ENCODE measurements at regions not wholly inside any gene's neighbourhood (a gene's known extent, or its start where the extent isn't known, plus 50 kb on each side); places are given as distances from the start of the nearest gene placed in this dataset.

- Histone ChIP-seq H3K4me1 (ENCODE audit: control insufficient read depth, insufficient read depth, low read length, poor library complexity, severe bottlenecking) (no peaks in the 10 kb centered on the region), H3K36me3 (ENCODE audit: control insufficient read depth, insufficient read depth, low read length) (no peaks in the 10 kb centered on the region), H3K4me3 (ENCODE audit: extremely low read depth, insufficient read depth, low read length, poor library complexity, severe bottlenecking) (no peak overlapping the region), H3K9me3 (ENCODE audit: control insufficient read depth, low read length) (no peaks in the 10 kb centered on the region), H3K27ac (ENCODE audit: low read depth, low read length, severe bottlenecking) (no peak overlapping the region)
- 86% methylated on average over 1 of the region's 2 CpGs; no CpG with 5 or more reads in 1 of the 2 experiments for WGBS, 2 experiments (ENCODE audit: insufficient coverage in 2 of 2)
Observed at GRCh38 chr15:70222606-70223005, 124.9 kb upstream of the TLE3 start.

GRCh38 chr15:70220490-70221096 is 122.9 kb upstream of the TLE3 start:
- WGBS, 2 experiments (ENCODE audit: insufficient coverage in 2 of 2), result 88 to 90% methylated on average over 4 of the region's 6 CpGs
- Histone ChIP-seq H3K27ac (ENCODE audit: low read depth, low read length, severe bottlenecking) (no peak overlapping the region), H3K36me3 (ENCODE audit: control insufficient read depth, insufficient read depth, low read length) (no peaks in the 10 kb centered on the region), H3K4me1 (ENCODE audit: control insufficient read depth, insufficient read depth, low read length, poor library complexity, severe bottlenecking) (no peaks in the 10 kb centered on the region), H3K4me3 (ENCODE audit: extremely low read depth, insufficient read depth, low read length, poor library complexity, severe bottlenecking) (no peak overlapping the region), H3K9me3 (ENCODE audit: control insufficient read depth, low read length) (no peaks in the 10 kb centered on the region)

GRCh38 chr15:70219966-70220365 is 122.2 kb upstream of the TLE3 start:
- 86 to 96% methylated on average over 4 to 6 of the region's 6 CpGs for WGBS, 2 experiments (ENCODE audit: insufficient coverage in 2 of 2)
- no peaks in the 10 kb centered on the region for H3K36me3 ChIP-seq (ENCODE audit: control insufficient read depth, insufficient read depth, low read length)
- no peaks in the 10 kb centered on the region for H3K4me1 ChIP-seq (ENCODE audit: control insufficient read depth, insufficient read depth, low read length, poor library complexity, severe bottlenecking)
- H3K27ac ChIP-seq (ENCODE audit: low read depth, low read length, severe bottlenecking), result no peak overlapping the region
- no peaks in the 10 kb centered on the region for H3K9me3 ChIP-seq (ENCODE audit: control insufficient read depth, low read length)
- H3K4me3 ChIP-seq (ENCODE audit: extremely low read depth, insufficient read depth, low read length, poor library complexity, severe bottlenecking), result no peak overlapping the region

GRCh38 chr15:70219256-70219895 is 121.7 kb upstream of the TLE3 start:
- Histone ChIP-seq H3K9me3 (ENCODE audit: control insufficient read depth, low read length) (no peaks in the 10 kb centered on the region), H3K4me3 (ENCODE audit: extremely low read depth, insufficient read depth, low read length, poor library complexity, severe bottlenecking) (no peak overlapping the region), H3K36me3 (ENCODE audit: control insufficient read depth, insufficient read depth, low read length) (no peaks in the 10 kb centered on the region), H3K27ac (ENCODE audit: low read depth, low read length, severe bottlenecking) (peak overlapping the region; percentile 59), H3K4me1 (ENCODE audit: control insufficient read depth, insufficient read depth, low read length, poor library complexity, severe bottlenecking) (no peaks in the 10 kb centered on the region)
- 71 to 75% methylated on average over 5 to 6 of the region's 8 CpGs for WGBS, 2 experiments (ENCODE audit: insufficient coverage in 2 of 2)

GRCh38 chr15:70217226-70218160 is 119.8 kb upstream of the TLE3 start:
- no peaks in the 10 kb centered on the region for H3K36me3 ChIP-seq (ENCODE audit: control insufficient read depth, insufficient read depth, low read length)
- H3K27ac ChIP-seq (ENCODE audit: low read depth, low read length, severe bottlenecking), result no peak overlapping the region
- no peaks in the 10 kb centered on the region for H3K4me1 ChIP-seq (ENCODE audit: control insufficient read depth, insufficient read depth, low read length, poor library complexity, severe bottlenecking)
- no peak overlapping the region for H3K4me3 ChIP-seq (ENCODE audit: extremely low read depth, insufficient read depth, low read length, poor library complexity, severe bottlenecking)
- H3K9me3 ChIP-seq (ENCODE audit: control insufficient read depth, low read length), result no peaks in the 10 kb centered on the region
- whole genome bisulfite sequencing, 2 experiments (ENCODE audit: insufficient coverage in 2 of 2), result 71 to 85% methylated on average over 3 of the region's 7 CpGs

- H3K27ac ChIP-seq (ENCODE audit: low read depth, low read length, severe bottlenecking), result no peak overlapping the region
- no peaks in the 10 kb centered on the region for H3K36me3 ChIP-seq (ENCODE audit: control insufficient read depth, insufficient read depth, low read length)
- H3K9me3 ChIP-seq (ENCODE audit: control insufficient read depth, low read length), result no peaks in the 10 kb centered on the region
- H3K4me1 ChIP-seq (ENCODE audit: control insufficient read depth, insufficient read depth, low read length, poor library complexity, severe bottlenecking), result no peaks in the 10 kb centered on the region
- H3K4me3 ChIP-seq (ENCODE audit: extremely low read depth, insufficient read depth, low read length, poor library complexity, severe bottlenecking), result no peak overlapping the region
- 32 to 59% methylated on average over 2 to 3 of the region's 5 CpGs for WGBS, 2 experiments (ENCODE audit: insufficient coverage in 2 of 2)
Observed at GRCh38 chr15:70215951-70216350, 118.2 kb upstream of the TLE3 start.

GRCh38 chr15:70214941-70215635 is 117.4 kb upstream of the TLE3 start:
- H3K36me3 ChIP-seq (ENCODE audit: control insufficient read depth, insufficient read depth, low read length), result no peaks in the 10 kb centered on the region
- H3K4me3 ChIP-seq (ENCODE audit: extremely low read depth, insufficient read depth, low read length, poor library complexity, severe bottlenecking), result no peak overlapping the region
- H3K9me3 ChIP-seq (ENCODE audit: control insufficient read depth, low read length), result no peaks in the 10 kb centered on the region
- no peaks in the 10 kb centered on the region for H3K4me1 ChIP-seq (ENCODE audit: control insufficient read depth, insufficient read depth, low read length, poor library complexity, severe bottlenecking)
- 92 to 96% methylated on average over 6 to 7 of the region's 7 CpGs for WGBS, 2 experiments (ENCODE audit: insufficient coverage in 2 of 2)
- H3K27ac ChIP-seq (ENCODE audit: low read depth, low read length, severe bottlenecking), result no peak overlapping the region

- WGBS, 2 experiments (ENCODE audit: insufficient coverage in 2 of 2), result 96 to 98% methylated on average over 4 to 5 of the region's 5 CpGs
- no peaks in the 10 kb centered on the region for H3K9me3 ChIP-seq (ENCODE audit: control insufficient read depth, low read length)
- no peaks in the 10 kb centered on the region for H3K36me3 ChIP-seq (ENCODE audit: control insufficient read depth, insufficient read depth, low read length)
- no peak overlapping the region for H3K4me3 ChIP-seq (ENCODE audit: extremely low read depth, insufficient read depth, low read length, poor library complexity, severe bottlenecking)
- no peaks in the 10 kb centered on the region for H3K4me1 ChIP-seq (ENCODE audit: control insufficient read depth, insufficient read depth, low read length, poor library complexity, severe bottlenecking)
- H3K27ac ChIP-seq (ENCODE audit: low read depth, low read length, severe bottlenecking), result no peak overlapping the region
Observed at GRCh38 chr15:70214276-70214675, 116.6 kb upstream of the TLE3 start.

GRCh38 chr15:70213794-70214193 is 116.1 kb upstream of the TLE3 start:
- Histone ChIP-seq H3K4me3 (ENCODE audit: extremely low read depth, insufficient read depth, low read length, poor library complexity, severe bottlenecking) (no peak overlapping the region), H3K36me3 (ENCODE audit: control insufficient read depth, insufficient read depth, low read length) (no peaks in the 10 kb centered on the region), H3K4me1 (ENCODE audit: control insufficient read depth, insufficient read depth, low read length, poor library complexity, severe bottlenecking) (no peaks in the 10 kb centered on the region), H3K9me3 (ENCODE audit: control insufficient read depth, low read length) (no peaks in the 10 kb centered on the region), H3K27ac (ENCODE audit: low read depth, low read length, severe bottlenecking) (no peak overlapping the region)
- 91 to 98% methylated on average over 6 to 7 of the region's 7 CpGs for WGBS, 2 experiments (ENCODE audit: insufficient coverage in 2 of 2)

GRCh38 chr15:70212963-70213315 is 115.2 kb upstream of the TLE3 start:
- no peak overlapping the region for H3K27ac ChIP-seq (ENCODE audit: low read depth, low read length, severe bottlenecking)
- 52 to 64% methylated on average over 9 to 10 of the region's 10 CpGs for WGBS, 2 experiments (ENCODE audit: insufficient coverage in 2 of 2)
- H3K4me3 ChIP-seq (ENCODE audit: extremely low read depth, insufficient read depth, low read length, poor library complexity, severe bottlenecking), result no peak overlapping the region
- H3K4me1 ChIP-seq (ENCODE audit: control insufficient read depth, insufficient read depth, low read length, poor library complexity, severe bottlenecking), result no peaks in the 10 kb centered on the region
- no peaks in the 10 kb centered on the region for H3K9me3 ChIP-seq (ENCODE audit: control insufficient read depth, low read length)
- H3K36me3 ChIP-seq (ENCODE audit: control insufficient read depth, insufficient read depth, low read length), result no peaks in the 10 kb centered on the region

Measured in mesodermal cell (in vitro differentiated cells).